SK-N-MC (cell line): ENCODE measurements at regions not wholly inside any gene's neighbourhood (a gene's known extent, or its start where the extent isn't known, plus 50 kb on each side); places are given as distances from the start of the nearest gene placed in this dataset.

Experiments used
- EZH2 ChIP-seq: fragments of 200-600 bp; sonication (generic); IDR thresholded peaks from one replicate; pipeline ENCODE4 v1.6.1; 2017; ENCODE audit warnings: antibody characterized with exemption
- FOXP2 ChIP-seq: optimal IDR thresholded peaks from 2 replicates; pipeline ENCODE3; 2011; ENCODE audit warnings: mild to moderate bottlenecking, moderate library complexity; ENCODE audit not compliant: insufficient read depth; ENCODE audit errors: extremely low read length, control extremely low read depth
- POLR2AphosphoS5 ChIP-seq: IDR thresholded peaks from 2 replicates; pipeline ENCODE4 v1.6.1; 2012; ENCODE audit warnings: mild to moderate bottlenecking, low read depth, low read length, borderline replicate concordance

GRCh38 chr5:5025774-5026408 lies 114.2 kb upstream of the ADAMTS16 start:
- TF ChIP-seq EZH2 (no peak), POLR2AphosphoS5 (no peak), FOXP2 (no peak)
